ENCODE measurements at regions not wholly inside any gene's neighbourhood (a gene's known extent, or its start where the extent isn't known, plus 50 kb on each side); places are given as distances from the start of the nearest gene placed in this dataset.

DNA sequence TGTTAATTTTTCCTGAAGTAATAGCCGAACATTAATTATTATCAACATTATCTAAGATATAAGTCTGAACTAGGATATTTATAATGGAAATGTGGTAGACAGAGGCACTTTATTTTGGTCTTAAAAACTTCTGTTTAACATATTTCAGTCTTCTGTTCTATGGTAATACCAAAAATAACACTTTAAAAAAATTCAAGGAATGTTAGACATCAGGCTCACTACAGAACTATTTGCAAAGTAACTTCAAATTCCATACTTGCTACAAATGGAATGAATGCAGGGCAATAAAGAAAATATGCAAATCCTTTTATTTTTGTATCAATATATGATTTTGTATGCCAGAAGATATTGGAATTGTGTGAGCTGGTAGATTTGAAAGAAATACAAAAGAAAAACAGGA is 345.5 kb upstream of the DSEL start:
- H3K4me3 Mint-ChIP-seq (ENCODE audit: low read depth), result no peak overlapping the region
- no peaks in the 10 kb centered on the region for H3K4me1 Mint-ChIP-seq (ENCODE audit: low read depth)
- no peak overlapping the region for H3K27ac Mint-ChIP-seq
- no peaks in the 10 kb centered on the region for H3K36me3 Mint-ChIP-seq (ENCODE audit: low read depth)
- intact Hi-C loops (cut with micrococcal nuclease), result no loop called here
- DNase-seq (ENCODE audit: low spot score), result no peak
- H3K27me3 Mint-ChIP-seq (ENCODE audit: low read depth), result no peaks in the 10 kb centered on the region
- peaks cover 4% of the 10 kb centered on the region for H3K9me3 Mint-ChIP-seq

DNA sequence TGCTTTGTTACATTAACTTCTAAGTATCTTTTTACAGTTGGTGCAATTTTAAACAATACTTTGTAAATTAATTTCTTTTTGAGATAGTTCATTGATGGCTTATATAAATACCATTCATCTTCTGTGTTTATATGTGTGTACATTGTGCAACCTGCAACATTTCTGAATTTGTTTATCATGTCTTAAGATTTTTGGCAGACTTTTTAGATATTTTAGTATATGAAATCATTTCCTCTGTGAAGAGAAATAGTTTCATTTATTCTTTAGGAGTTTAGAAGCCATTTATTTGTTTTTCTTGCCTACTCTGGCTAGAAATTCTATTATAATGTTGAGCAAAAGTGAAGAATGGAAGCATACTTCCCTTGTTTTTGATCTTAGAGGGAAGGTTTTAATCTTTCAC is 337.8 kb upstream of the DSEL start:
- no peaks in the 10 kb centered on the region for H3K27me3 Mint-ChIP-seq (ENCODE audit: low read depth)
- H3K4me3 Mint-ChIP-seq (ENCODE audit: low read depth), result no peak overlapping the region
- intact Hi-C loops (cut with micrococcal nuclease), result no loop called here
- H3K4me1 Mint-ChIP-seq (ENCODE audit: low read depth), result no peaks in the 10 kb centered on the region
- no peak overlapping the region for H3K27ac Mint-ChIP-seq
- no peaks in the 10 kb centered on the region for H3K9me3 Mint-ChIP-seq
- no peak for DNase-seq (ENCODE audit: low spot score)
- no peaks in the 10 kb centered on the region for H3K36me3 Mint-ChIP-seq (ENCODE audit: low read depth)

DNA sequence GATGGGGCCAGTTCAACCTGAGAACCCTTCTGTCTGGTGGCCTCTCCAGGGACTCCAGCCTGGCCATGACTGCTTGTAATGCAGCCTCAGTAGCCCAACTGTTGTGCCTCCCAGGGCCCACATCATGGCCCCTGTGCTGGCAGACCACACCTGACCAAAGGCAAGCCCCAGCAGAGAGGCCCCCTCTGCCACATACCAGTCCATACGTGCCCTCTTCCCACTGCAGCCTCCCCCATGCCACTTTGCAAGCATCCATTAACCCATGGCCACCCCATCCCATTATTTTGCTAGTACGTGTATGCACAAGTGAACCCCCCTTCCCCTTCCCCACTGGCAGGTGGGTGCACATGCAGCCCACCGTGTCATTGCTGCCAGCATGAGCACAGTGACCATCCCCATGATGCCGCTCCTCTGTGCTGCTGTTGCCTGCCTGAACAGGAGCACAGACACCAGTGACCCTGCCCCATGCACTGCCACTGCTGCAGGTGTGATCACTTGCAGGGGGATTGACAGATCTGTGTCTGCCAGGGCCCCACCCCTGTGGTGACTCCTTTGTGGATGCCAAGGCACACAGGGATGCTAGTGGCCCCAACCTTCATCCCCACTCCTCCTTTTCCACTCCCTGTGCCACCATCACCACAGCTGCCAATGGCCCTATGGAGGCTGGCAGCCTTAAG is 330.0 kb upstream of the DSEL start:
- Mint-ChIP-seq H3K4me3 (ENCODE audit: low read depth) (no peak overlapping the region), H3K36me3 (ENCODE audit: low read depth) (no peaks in the 10 kb centered on the region), H3K27me3 (ENCODE audit: low read depth) (no peaks in the 10 kb centered on the region), H3K4me1 (ENCODE audit: low read depth) (no peaks in the 10 kb centered on the region), H3K27ac (no peak overlapping the region), H3K9me3 (no peaks in the 10 kb centered on the region)
- DNase-seq (ENCODE audit: low spot score), result no peak
- intact Hi-C loops (cut with micrococcal nuclease), result no loop called here

DNA sequence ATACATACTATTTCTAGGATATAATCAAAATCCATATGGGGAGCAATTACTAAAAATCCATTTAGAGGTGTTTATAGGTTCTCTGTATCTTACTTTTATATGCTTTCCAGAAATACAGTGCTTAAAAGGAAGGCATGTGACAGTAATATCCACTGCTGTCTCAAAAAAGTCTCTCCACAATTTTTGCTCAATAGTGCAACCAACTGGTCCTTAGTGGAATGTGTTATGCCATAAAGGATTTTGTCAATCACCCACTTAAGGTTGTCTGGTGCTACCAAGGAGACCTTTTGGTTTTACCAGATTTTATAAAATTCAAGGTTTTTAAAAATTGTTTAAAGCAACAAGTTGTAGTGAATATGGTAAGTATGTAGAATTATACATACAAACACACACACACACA is 328.5 kb upstream of the DSEL start:
- Mint-ChIP-seq H3K4me1 (ENCODE audit: low read depth) (no peaks in the 10 kb centered on the region), H3K27ac (no peak overlapping the region), H3K9me3 (no peaks in the 10 kb centered on the region), H3K36me3 (ENCODE audit: low read depth) (no peaks in the 10 kb centered on the region), H3K4me3 (ENCODE audit: low read depth) (no peak overlapping the region), H3K27me3 (ENCODE audit: low read depth) (no peaks in the 10 kb centered on the region)
- DNase-seq (ENCODE audit: low spot score), result no peak
- intact Hi-C loops (cut with micrococcal nuclease), result no loop called here

DNA sequence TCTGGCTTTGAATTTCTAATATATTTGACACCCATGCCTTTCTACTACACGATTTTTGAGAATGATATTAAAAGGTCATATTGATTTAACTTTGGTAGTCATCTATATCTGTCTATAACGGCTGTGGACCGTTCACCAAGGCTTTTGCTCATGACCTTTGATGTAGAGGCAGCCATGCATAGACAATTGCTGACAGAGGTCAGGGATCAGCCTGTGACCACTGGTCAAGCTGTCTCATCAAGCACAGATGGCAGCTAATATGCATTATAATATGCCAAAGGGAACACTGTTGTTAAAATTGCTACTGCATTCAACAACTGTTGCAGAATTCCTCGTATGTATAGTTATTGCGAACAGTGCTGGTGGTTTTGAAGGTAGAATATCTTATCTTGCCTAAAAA is 323.9 kb upstream of the DSEL start:
- no peak overlapping the region for H3K4me3 Mint-ChIP-seq (ENCODE audit: low read depth)
- DNase-seq (ENCODE audit: low spot score), result no peak
- no peaks in the 10 kb centered on the region for H3K36me3 Mint-ChIP-seq (ENCODE audit: low read depth)
- intact Hi-C loops (cut with micrococcal nuclease), result no loop called here
- H3K4me1 Mint-ChIP-seq (ENCODE audit: low read depth), result no peaks in the 10 kb centered on the region
- no peaks in the 10 kb centered on the region for H3K9me3 Mint-ChIP-seq
- H3K27ac Mint-ChIP-seq, result no peak overlapping the region
- no peaks in the 10 kb centered on the region for H3K27me3 Mint-ChIP-seq (ENCODE audit: low read depth)

DNA sequence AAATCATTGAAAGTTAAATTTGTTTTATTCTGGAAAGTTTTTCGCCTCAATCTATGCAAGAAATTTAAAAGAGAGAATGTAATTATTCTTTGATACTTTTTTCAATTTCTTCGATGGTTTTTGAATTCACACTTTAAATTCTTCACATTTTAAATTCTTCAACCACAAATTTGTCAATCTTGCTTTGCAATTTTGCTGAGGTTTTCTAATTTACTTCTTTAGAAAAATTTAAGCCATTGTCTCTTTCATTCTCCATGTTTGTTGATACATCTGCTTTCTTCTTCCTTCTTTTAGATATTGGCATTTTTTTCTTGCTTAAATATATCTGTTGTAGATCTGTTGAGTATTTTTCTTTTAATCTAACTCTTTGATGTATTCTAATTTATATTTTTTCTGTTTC is 301.9 kb upstream of the DSEL start:
- no peak overlapping the region for H3K4me3 Mint-ChIP-seq (ENCODE audit: low read depth)
- DNase-seq (ENCODE audit: low spot score), result no peak
- no peaks in the 10 kb centered on the region for H3K4me1 Mint-ChIP-seq (ENCODE audit: low read depth)
- no peaks in the 10 kb centered on the region for H3K36me3 Mint-ChIP-seq (ENCODE audit: low read depth)
- no peak overlapping the region for H3K27ac Mint-ChIP-seq
- no peaks in the 10 kb centered on the region for H3K27me3 Mint-ChIP-seq (ENCODE audit: low read depth)
- H3K9me3 Mint-ChIP-seq, result no peaks in the 10 kb centered on the region
- intact Hi-C loops (cut with micrococcal nuclease), result no loop called here

DNA sequence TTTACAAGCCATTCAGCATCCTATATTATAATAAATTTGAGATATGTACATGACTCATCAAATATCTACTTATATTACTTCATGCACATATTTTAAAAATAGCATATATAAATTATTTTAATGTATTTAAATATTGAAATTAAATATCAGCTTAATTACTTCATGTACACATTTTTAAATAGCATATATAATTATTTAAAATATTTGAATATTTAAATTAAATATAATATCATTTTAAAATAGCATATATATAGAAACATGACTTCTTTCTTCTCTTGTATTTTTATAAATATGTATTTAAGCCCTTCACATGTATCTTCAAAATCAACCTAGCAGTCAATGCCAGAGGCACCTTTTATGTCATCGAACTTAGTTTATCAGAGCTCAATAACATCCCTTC is 298.8 kb upstream of the DSEL start:
- intact Hi-C loops (cut with micrococcal nuclease), result no loop called here
- Mint-ChIP-seq H3K36me3 (ENCODE audit: low read depth) (no peaks in the 10 kb centered on the region), H3K27me3 (ENCODE audit: low read depth) (no peaks in the 10 kb centered on the region), H3K27ac (no peak overlapping the region), H3K9me3 (no peaks in the 10 kb centered on the region), H3K4me1 (ENCODE audit: low read depth) (no peaks in the 10 kb centered on the region), H3K4me3 (ENCODE audit: low read depth) (no peak overlapping the region)
- no peak for DNase-seq (ENCODE audit: low spot score)

DNA sequence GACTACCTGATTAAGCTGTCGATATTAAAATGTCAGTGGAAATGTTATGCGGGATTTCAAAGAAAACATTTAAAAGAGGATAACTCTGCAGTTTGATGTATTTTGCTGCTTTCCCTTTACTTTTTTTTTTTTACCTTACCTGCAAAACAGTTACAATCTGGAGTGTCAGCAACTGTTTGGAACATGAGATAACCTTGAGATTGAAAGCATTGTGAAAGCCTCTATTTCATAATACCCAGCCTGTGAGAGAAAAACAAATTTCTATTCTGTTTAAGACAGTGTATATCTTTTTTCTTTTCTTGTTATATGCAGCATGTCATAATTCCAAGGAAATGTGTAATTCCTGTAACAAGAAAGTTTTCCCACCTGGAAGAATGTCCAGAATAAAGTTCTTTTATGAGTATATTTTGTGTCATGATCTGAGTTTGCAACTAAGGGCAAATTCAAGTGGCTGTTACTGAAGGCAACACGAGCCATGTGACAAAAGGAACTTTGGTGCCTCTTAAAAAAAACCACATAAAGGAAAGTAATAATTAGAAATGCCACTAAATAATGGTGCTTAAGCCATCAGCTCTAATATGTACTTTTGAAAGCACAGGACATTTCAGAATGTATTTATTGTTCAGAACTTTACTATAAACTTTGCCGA is 297.0 kb upstream of the DSEL start:
- no peaks in the 10 kb centered on the region for H3K9me3 Mint-ChIP-seq
- DNase-seq (ENCODE audit: low spot score), result no peak
- intact Hi-C loops (cut with micrococcal nuclease), result loop anchor here (5.0 kb wide), 1 partner anchor 736 kb away; no protein-coding TSS in a partner anchor
- no peaks in the 10 kb centered on the region for H3K4me1 Mint-ChIP-seq (ENCODE audit: low read depth)
- no peaks in the 10 kb centered on the region for H3K27me3 Mint-ChIP-seq (ENCODE audit: low read depth)
- H3K27ac Mint-ChIP-seq, result no peak overlapping the region
- H3K36me3 Mint-ChIP-seq (ENCODE audit: low read depth), result no peaks in the 10 kb centered on the region
- no peak overlapping the region for H3K4me3 Mint-ChIP-seq (ENCODE audit: low read depth)

DNA sequence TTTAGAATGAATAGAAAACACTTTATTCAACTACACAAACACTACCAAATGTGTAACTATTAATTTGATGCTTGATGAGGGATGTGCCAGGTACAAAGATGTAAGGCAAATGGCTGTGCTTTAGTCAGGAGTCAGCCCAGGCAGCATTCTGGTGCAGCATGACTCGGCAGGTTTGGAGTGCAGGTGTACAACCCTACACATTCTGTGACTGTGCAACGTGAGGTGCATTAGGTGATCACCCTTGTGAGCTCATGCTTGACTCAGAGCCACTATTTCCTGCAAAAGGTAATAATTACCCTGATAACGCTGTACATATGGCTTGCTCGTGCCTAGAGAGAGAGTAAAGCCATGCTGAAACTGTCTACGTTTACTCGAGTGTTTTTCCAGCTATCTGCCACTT is 288.7 kb upstream of the DSEL start:
- Mint-ChIP-seq H3K4me3 (ENCODE audit: low read depth) (no peak overlapping the region), H3K27ac (no peak overlapping the region), H3K9me3 (peaks cover 3% of the 10 kb centered on the region), H3K4me1 (ENCODE audit: low read depth) (no peaks in the 10 kb centered on the region), H3K27me3 (ENCODE audit: low read depth) (no peaks in the 10 kb centered on the region), H3K36me3 (ENCODE audit: low read depth) (no peaks in the 10 kb centered on the region)
- no peak for DNase-seq (ENCODE audit: low spot score)
- intact Hi-C loops (cut with micrococcal nuclease), result no loop called here

DNA sequence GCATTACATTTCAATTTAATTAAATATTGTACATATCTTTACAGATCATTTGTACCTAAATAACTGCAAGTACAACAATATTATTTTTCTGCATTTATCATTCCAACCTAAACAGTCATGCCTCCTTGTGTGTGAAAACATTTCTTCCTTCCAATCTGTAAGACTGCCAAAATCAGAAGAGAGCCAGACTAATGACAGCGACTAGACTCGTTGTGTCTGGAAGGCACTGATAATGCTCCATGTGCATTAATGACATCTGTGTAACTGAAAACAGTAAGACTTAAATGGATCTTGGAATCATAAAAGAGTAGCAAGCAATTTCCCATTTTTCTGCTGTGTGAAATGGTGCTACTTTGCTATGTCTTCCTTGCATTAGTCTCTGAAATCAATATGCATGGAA is 278.0 kb upstream of the DSEL start:
- H3K27ac Mint-ChIP-seq, result no peak overlapping the region
- H3K27me3 Mint-ChIP-seq (ENCODE audit: low read depth), result no peaks in the 10 kb centered on the region
- no peaks in the 10 kb centered on the region for H3K9me3 Mint-ChIP-seq
- H3K36me3 Mint-ChIP-seq (ENCODE audit: low read depth), result no peaks in the 10 kb centered on the region
- no peak overlapping the region for H3K4me3 Mint-ChIP-seq (ENCODE audit: low read depth)
- H3K4me1 Mint-ChIP-seq (ENCODE audit: low read depth), result no peaks in the 10 kb centered on the region
- intact Hi-C loops (cut with micrococcal nuclease), result no loop called here
- no peak for DNase-seq (ENCODE audit: low spot score)

DNA sequence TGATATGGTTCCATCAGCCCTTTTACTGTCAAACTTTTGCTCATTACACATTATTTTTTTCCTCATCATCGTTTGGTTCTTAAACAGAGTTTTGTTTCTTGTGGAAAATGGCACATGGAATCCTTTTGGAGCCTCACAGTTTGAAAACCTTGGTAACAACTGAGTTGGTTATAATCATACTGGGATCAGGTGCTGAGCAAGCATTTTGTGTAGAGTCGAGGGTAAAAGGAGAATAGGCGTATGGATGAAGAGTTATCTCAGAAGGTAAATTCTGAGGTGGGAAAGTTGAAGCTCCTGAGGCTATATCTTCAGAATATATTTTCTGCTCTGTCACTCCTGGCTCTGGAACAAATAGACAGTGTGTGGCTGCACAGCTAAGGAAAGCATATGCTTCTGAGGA is 274.0 kb upstream of the DSEL start:
- no peaks in the 10 kb centered on the region for H3K9me3 Mint-ChIP-seq
- no peak overlapping the region for H3K4me3 Mint-ChIP-seq (ENCODE audit: low read depth)
- H3K4me1 Mint-ChIP-seq (ENCODE audit: low read depth), result no peaks in the 10 kb centered on the region
- H3K27ac Mint-ChIP-seq, result no peak overlapping the region
- H3K36me3 Mint-ChIP-seq (ENCODE audit: low read depth), result no peaks in the 10 kb centered on the region
- intact Hi-C loops (cut with micrococcal nuclease), result no loop called here
- no peak for DNase-seq (ENCODE audit: low spot score)
- no peaks in the 10 kb centered on the region for H3K27me3 Mint-ChIP-seq (ENCODE audit: low read depth)

DNA sequence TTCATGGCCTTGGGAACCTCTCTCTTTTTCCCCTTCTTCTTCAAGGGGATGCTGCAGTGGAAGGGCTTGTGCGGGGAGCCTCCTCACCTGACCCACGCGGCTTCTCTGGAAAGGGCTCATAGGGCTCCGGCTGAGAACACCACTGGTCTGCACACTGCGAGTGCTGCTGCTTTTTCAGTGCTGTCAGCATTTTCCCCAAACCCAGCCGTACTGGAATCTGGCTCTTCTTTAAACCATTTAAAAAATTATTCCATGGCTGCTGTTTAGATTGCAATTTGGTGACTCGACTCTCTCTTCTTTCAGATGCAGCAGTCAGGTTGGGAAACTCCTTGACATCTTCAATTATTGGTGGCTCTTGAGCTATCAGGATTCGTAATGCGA is 272.6 kb upstream of the DSEL start:
- DNase-seq (ENCODE audit: low spot score), result no peak
- H3K27ac Mint-ChIP-seq, result no peak overlapping the region
- H3K36me3 Mint-ChIP-seq (ENCODE audit: low read depth), result no peaks in the 10 kb centered on the region
- no peaks in the 10 kb centered on the region for H3K9me3 Mint-ChIP-seq
- intact Hi-C loops (cut with micrococcal nuclease), result no loop called here
- H3K4me1 Mint-ChIP-seq (ENCODE audit: low read depth), result no peaks in the 10 kb centered on the region
- no peak overlapping the region for H3K4me3 Mint-ChIP-seq (ENCODE audit: low read depth)
- no peaks in the 10 kb centered on the region for H3K27me3 Mint-ChIP-seq (ENCODE audit: low read depth)

DNA sequence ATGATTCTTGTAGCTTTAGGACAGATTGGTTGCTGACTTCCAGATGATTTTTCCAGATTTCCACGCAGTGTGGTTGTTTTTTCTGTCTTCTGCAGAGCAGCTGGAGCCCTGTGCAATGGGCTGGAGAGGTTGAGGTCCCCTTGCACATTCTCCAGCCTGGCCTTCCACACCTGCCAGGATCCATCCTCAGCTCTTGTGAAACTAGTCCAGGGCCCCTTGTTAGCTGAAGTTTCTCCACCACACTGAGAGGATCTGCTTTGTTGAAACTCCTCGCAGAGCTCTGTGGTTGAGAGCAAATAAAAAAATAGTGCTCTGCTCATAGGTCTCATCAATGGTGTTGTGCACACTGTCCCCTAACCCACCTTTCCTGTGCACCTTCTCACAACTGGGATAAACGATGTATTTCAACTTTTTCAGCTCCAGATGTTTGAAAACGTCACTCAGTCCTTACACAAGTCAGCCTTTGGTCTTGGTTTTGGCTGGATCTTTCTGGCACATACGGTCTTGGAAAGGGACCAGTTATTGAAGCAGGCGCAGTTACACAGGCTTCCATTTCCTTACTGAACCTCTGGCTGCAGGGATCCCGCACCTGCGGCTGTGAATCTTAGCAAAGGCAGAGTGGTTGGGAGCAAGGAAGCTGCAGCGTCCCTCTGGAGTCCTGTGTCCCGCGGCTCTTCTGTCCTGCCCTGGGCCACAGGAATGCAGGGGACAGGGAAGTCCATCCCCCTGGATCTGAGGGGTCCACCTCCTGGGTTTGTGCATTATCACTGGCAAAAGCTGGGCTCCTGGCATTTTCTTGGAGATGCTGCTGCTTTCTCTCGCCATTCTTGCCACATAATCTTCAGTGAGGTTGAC is 272.0 kb upstream of the DSEL start:
- no peak overlapping the region for H3K4me3 Mint-ChIP-seq (ENCODE audit: low read depth)
- no peaks in the 10 kb centered on the region for H3K27me3 Mint-ChIP-seq (ENCODE audit: low read depth)
- DNase-seq (ENCODE audit: low spot score), result no peak
- H3K9me3 Mint-ChIP-seq, result no peaks in the 10 kb centered on the region
- no peak overlapping the region for H3K27ac Mint-ChIP-seq
- no peaks in the 10 kb centered on the region for H3K4me1 Mint-ChIP-seq (ENCODE audit: low read depth)
- intact Hi-C loops (cut with micrococcal nuclease), result no loop called here
- H3K36me3 Mint-ChIP-seq (ENCODE audit: low read depth), result no peaks in the 10 kb centered on the region

Data from activated T-helper 2 cell treated with anti-CD3 and anti-CD28 coated beads, Interferon-gamma antibody, Interleukin-2, Interleukin-4, amounts not matched to agents 10 μg/mL and 5 μg/mL and 100 μg/mL, durations not matched to agents 14 hours and 24 hours and 36 hours (primary cell).